ENCODE measurements at regions not wholly inside any gene's neighbourhood (a gene's known extent, or its start where the extent isn't known, plus 50 kb on each side); places are given as distances from the start of the nearest gene placed in this dataset.

DNA sequence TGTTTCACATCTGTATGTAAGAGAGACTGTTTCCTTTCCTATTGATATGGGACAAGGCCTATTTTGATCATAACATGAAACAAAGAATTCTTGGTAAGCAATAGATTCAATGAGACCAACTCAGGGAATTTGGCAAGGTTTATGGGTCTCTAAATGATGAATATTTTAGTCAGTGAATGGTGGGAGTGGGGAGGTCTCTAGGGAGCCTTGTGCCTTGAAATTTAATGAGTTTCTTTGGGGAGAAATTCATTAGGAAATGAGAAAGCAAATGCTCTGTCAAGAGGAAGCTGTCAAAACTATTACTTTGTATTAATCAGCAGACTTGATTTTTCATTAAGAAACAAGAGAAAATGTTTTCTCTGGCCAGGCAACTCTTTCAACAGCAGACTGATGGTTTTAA, 921.7 kb upstream of the API5 start:
- H3K9me3 Mint-ChIP-seq, result no peaks in the 10 kb centered on the region
- no peaks in the 10 kb centered on the region for H3K36me3 Mint-ChIP-seq (ENCODE audit: low read depth)
- no peak overlapping the region for H3K27ac Mint-ChIP-seq
- DNase-seq, result no peak
- no peak overlapping the region for H3K4me3 Mint-ChIP-seq
- no peaks in the 10 kb centered on the region for H3K27me3 Mint-ChIP-seq (ENCODE audit: low read depth, poor library complexity)
- H3K4me1 Mint-ChIP-seq, result no peaks in the 10 kb centered on the region
- TF ChIP-seq, protein P1, sequence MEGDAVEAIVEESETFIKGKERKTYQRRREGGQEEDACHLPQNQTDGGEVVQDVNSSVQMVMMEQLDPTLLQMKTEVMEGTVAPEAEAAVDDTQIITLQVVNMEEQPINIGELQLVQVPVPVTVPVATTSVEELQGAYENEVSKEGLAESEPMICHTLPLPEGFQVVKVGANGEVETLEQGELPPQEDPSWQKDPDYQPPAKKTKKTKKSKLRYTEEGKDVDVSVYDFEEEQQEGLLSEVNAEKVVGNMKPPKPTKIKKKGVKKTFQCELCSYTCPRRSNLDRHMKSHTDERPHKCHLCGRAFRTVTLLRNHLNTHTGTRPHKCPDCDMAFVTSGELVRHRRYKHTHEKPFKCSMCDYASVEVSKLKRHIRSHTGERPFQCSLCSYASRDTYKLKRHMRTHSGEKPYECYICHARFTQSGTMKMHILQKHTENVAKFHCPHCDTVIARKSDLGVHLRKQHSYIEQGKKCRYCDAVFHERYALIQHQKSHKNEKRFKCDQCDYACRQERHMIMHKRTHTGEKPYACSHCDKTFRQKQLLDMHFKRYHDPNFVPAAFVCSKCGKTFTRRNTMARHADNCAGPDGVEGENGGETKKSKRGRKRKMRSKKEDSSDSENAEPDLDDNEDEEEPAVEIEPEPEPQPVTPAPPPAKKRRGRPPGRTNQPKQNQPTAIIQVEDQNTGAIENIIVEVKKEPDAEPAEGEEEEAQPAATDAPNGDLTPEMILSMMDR (IDR thresholded peaks at IDR 0.05), result no peak

DNA sequence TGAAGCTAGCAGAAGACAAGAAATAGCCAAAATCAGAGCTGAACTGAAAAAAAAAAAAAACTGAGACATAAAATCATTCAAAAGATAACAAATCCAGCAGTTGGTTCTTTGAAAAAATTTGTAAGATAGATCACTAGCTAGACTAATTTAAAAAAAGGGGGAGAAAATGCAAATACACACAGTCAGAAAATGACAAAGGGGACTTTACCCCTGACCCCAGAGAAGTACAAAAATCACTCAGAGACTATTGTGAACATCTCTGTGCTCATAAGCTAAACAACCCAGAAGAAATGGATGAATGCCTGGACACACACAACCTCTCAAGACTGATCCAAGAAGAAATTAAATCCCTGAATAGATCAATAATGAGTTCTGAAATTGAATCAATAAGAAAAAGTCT, 914.3 kb upstream of the API5 start:
- H3K27ac Mint-ChIP-seq, result no peak overlapping the region
- H3K4me3 Mint-ChIP-seq, result no peak overlapping the region
- no peaks in the 10 kb centered on the region for H3K27me3 Mint-ChIP-seq (ENCODE audit: low read depth, poor library complexity)
- H3K4me1 Mint-ChIP-seq, result no peaks in the 10 kb centered on the region
- no peak for DNase-seq
- peaks cover 5% of the 10 kb centered on the region for H3K9me3 Mint-ChIP-seq
- no peaks in the 10 kb centered on the region for H3K36me3 Mint-ChIP-seq (ENCODE audit: low read depth)
- TF ChIP-seq, protein P1 (IDR thresholded peaks at IDR 0.05), result no peak

DNA sequence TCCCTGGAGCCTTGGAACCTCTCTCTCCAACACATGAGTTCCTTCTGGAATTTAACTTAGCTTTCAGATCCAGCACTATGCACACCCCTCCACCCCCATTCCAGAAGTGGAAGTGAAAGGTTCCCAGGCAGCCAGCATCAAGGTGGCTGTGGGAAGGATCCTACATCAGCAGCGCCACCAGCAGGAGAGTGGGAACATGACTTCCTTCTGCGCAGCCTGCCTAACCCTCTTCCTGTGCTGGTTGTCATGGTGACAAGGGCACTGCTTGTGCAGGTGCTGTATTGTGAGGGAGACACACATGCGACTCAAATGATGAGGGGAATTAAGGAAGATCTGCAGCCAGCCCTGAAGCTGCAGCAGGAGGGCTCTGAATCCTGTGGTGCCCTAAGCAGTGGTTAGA, 904.5 kb upstream of the API5 start:
- Mint-ChIP-seq H3K27ac (peak overlapping the region; percentile 82), H3K4me1 (peaks cover 10% of the 10 kb centered on the region), H3K36me3 (ENCODE audit: low read depth) (no peaks in the 10 kb centered on the region), H3K9me3 (no peaks in the 10 kb centered on the region), H3K27me3 (ENCODE audit: low read depth, poor library complexity) (no peaks in the 10 kb centered on the region), H3K4me3 (no peak overlapping the region)
- DNase-seq, result peak; percentile 71
- TF ChIP-seq, protein P1 (IDR thresholded peaks at IDR 0.05), result peak; percentile 54

DNA sequence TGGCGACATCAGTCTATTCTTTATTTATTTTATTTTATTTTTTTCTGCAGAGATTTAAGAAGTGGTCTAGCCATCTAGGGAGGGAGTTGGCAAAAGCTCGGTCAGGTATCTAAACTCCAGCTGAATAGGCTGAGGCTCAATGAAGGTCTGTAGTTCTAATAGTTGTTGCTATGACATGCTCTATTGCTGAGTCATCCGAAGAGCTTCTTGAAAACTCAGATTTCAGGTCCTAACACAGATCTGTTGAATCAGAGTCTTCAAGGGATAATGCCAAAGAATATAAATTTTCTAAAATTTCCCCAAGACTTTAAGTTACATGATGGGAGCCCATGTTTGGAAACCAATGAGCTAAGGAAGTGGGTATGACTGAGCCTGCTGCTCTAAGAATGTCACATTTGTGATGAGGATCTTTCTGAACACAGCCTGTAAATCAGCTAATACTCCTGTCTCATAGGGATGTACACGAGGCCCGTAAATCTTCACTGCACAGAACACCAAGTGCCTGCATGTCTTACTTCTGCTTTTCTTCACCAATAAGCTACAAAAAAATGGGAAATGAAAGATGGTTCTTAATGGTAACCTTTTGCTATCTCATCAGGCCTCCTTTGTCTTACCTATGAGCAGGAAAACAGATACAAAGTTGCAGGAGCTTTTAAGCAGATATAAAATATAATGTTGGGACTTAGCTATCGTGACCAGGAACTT, 901.4 kb upstream of the API5 start:
- TF ChIP-seq, protein P1 (IDR thresholded peaks at IDR 0.05), result no peak
- peaks cover 10% of the 10 kb centered on the region for H3K4me1 Mint-ChIP-seq
- no peak overlapping the region for H3K27ac Mint-ChIP-seq
- no peak overlapping the region for H3K4me3 Mint-ChIP-seq
- H3K9me3 Mint-ChIP-seq, result no peaks in the 10 kb centered on the region
- H3K36me3 Mint-ChIP-seq (ENCODE audit: low read depth), result no peaks in the 10 kb centered on the region
- DNase-seq, result no peak
- H3K27me3 Mint-ChIP-seq (ENCODE audit: low read depth, poor library complexity), result no peaks in the 10 kb centered on the region

DNA sequence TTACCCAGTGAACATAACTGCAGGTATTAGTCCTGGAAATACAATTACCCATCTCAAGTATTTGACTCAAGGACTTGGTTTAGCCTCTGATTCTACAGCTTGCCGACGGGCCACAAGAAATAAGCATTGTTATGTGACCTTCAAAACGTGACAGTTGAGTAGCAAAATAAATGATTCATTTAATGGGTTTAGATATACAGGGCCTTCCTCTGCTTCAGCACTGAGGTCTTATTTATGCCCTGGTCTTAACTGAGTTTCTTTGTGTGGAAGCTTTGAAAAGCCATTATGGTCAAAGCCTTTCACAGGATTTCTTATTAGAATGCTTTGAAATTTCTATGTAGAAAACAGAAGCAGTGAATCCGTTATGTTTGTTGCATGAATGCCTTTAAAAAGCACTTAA, 899.2 kb upstream of the API5 start:
- peaks cover 4% of the 10 kb centered on the region for H3K4me1 Mint-ChIP-seq
- H3K27me3 Mint-ChIP-seq (ENCODE audit: low read depth, poor library complexity), result no peaks in the 10 kb centered on the region
- no peak for DNase-seq
- no peak overlapping the region for H3K27ac Mint-ChIP-seq
- no peaks in the 10 kb centered on the region for H3K9me3 Mint-ChIP-seq
- no peaks in the 10 kb centered on the region for H3K36me3 Mint-ChIP-seq (ENCODE audit: low read depth)
- TF ChIP-seq, protein P1 (IDR thresholded peaks at IDR 0.05), result no peak
- no peak overlapping the region for H3K4me3 Mint-ChIP-seq

DNA sequence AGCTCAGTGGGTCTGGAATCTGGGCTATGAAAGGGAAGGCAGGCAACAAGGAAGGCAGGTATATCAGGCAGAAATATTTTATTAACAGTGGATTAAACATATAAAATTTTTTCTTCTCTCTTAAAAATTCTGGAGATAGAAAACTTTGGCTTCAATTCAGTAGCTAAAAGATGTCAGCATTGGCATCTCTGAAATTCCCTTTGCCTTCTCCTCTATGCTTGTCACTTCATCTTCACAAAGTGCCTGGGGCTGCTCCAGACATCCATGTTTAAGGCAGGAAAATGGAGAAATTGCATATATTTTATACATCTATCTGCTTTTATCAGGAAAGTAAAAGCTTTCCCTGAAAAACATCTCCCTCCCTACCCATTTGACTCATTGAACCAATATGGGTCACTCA, 894.1 kb upstream of the API5 start:
- no peak for DNase-seq
- H3K27ac Mint-ChIP-seq, result no peak overlapping the region
- no peaks in the 10 kb centered on the region for H3K9me3 Mint-ChIP-seq
- TF ChIP-seq, protein P1 (IDR thresholded peaks at IDR 0.05), result no peak
- H3K4me1 Mint-ChIP-seq, result no peaks in the 10 kb centered on the region
- no peak overlapping the region for H3K4me3 Mint-ChIP-seq
- H3K27me3 Mint-ChIP-seq (ENCODE audit: low read depth, poor library complexity), result no peaks in the 10 kb centered on the region
- H3K36me3 Mint-ChIP-seq (ENCODE audit: low read depth), result no peaks in the 10 kb centered on the region
